Fibroblast of mammary gland (primary cell): ENCODE measurements at regions not wholly inside any gene's neighbourhood (a gene's known extent, or its start where the extent isn't known, plus 50 kb on each side); places are given as distances from the start of the nearest gene placed in this dataset.

Experiments used
- DNase-seq: peaks from one replicate; pipeline ENCODE4 v3.0.0-alpha.2; 2010; ENCODE audit warnings: low read depth
- H3K4me3 ChIP-seq: 2 replicates; pipeline ENCODE4 v1.5.1; 2011; ENCODE audit warnings: low read depth, mild to moderate bottlenecking, low read length, moderate library complexity; ENCODE audit not compliant: control insufficient read depth
- TF ChIP-seq, protein P1 (sequence below): conservative IDR thresholded peaks from 2 replicates; pipeline ENCODE4 v1.5.1; 2011; ENCODE audit warnings: low read depth, low read length, inconsistent platforms; ENCODE audit not compliant: control insufficient read depth, insufficient read depth

DNA sequence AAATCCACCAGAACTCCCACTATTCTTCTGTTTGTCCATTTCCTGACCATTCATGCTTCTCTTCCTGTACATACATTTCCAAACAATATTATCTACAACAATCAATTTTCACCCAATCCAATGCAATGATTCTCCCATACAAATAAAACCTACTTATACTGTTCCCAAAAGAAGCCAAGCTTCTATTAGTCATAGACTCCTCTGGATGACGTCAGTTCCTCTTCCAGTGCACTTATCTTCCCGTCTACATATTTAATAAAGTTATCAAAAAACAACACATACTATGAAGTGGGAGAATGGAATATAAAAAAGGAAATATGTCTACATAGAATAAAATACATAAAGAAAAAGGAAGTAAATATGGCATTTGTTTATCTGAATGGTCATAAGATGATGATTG lies 165.4 kb downstream of the FOXG1 start:
- DNase-seq: no peak
- TF ChIP-seq, protein P1, sequence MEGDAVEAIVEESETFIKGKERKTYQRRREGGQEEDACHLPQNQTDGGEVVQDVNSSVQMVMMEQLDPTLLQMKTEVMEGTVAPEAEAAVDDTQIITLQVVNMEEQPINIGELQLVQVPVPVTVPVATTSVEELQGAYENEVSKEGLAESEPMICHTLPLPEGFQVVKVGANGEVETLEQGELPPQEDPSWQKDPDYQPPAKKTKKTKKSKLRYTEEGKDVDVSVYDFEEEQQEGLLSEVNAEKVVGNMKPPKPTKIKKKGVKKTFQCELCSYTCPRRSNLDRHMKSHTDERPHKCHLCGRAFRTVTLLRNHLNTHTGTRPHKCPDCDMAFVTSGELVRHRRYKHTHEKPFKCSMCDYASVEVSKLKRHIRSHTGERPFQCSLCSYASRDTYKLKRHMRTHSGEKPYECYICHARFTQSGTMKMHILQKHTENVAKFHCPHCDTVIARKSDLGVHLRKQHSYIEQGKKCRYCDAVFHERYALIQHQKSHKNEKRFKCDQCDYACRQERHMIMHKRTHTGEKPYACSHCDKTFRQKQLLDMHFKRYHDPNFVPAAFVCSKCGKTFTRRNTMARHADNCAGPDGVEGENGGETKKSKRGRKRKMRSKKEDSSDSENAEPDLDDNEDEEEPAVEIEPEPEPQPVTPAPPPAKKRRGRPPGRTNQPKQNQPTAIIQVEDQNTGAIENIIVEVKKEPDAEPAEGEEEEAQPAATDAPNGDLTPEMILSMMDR: no peak
- H3K4me3 ChIP-seq: no peak overlapping the region

DNA sequence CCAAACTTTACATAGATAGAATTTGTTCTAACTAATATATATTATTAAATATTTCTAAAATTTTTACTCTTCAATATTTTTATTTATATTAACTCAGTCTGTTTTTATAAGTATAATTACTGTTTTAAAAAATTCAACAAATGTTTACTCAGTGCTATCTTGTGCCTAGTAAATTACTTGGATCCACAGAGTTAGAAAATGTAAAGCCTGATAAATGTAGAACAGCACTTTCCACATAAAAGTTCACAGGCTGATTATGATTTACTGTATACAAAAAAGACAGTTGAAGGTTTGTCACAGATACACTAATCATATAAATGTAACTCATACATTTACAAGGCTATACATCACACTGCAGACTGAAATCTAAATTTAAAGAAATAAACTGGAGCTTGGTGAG lies 170.0 kb downstream of the FOXG1 start:
- H3K4me3 ChIP-seq: no peak overlapping the region
- DNase-seq: no peak

DNA sequence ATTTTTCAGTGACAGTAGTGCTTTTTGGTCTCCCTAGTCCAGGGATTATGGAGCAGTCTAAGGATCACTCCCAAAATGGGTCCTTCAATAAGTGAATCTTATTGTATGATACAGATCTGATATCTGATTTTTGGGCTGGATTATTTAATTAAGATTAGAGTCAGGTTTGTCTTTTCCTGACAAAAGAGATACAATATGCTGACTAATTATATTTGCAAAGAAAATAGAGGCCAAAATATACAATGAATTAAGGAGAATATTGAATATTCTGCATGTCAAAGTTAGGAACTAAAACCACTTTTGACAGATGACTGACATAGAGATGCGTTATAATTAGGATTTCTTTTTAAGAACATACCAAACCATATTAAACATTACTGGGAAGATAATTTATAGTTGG lies 175.2 kb downstream of the FOXG1 start:
- DNase-seq: no peak
- TF ChIP-seq, protein P1: no peak
- H3K4me3 ChIP-seq: no peak overlapping the region

More for the DNA sequence above, 170.0 kb downstream of the FOXG1 start:
- TF ChIP-seq, protein P1: no peak

DNA sequence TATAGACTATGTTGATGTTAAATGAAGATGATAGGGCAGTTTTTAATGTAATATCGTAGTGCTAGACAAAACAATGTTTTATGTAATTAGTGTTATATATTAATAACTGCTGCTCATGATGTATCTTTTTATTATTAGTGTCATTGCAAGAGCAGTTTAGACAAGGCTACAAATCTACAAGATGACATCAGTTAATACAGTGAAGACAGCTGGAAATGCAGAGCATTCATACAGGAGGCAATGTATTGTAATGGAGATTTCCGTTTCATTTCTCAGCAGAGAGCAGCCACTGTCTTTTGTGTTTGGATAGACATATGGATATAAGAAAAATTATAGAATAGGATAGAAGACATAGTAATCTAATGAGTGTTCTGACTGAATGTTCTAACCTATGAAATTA lies 178.0 kb downstream of the FOXG1 start:
- no peak overlapping the region for H3K4me3 ChIP-seq
- DNase-seq: no peak
- TF ChIP-seq, protein P1: no peak

DNA sequence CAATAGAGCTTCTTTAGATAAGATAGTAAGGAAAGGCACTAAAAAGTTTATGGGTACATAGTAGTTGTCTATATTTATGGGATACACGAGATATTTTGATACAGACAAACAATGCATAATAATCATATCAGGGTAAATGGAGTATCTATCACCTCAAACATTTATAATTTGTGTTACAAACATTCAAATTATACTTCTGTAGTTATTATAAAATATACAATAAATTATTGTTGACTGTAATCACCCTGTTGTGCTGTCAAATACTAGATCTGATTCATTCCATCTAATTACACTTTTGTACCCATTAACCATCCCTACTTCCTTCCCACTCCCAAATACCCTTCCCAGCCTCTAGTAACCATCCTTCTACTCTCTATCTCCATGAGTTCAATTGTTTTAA lies 179.7 kb downstream of the FOXG1 start:
- no peak for DNase-seq
- no peak overlapping the region for H3K4me3 ChIP-seq
- TF ChIP-seq, protein P1: no peak

DNA sequence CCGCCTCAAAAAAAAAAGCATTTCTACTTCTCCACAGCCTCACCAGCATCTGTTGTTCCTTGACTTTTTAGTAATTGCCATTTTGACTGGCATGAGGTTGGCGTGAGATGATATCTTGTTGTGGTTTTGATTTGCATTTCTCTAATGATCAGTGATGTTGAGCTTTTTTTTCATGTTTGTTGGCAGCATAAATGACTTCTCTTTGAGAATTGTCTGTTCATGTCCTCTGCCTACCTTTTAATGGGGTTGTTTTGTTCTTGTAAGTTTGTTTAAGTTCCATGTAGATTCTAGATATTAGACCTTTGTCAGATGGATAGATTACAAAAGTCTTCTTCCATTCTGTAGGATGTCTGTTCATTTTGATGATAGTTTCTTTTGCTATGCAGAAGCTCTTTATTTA lies 182.9 kb downstream of the FOXG1 start:
- H3K4me3 ChIP-seq: no peak overlapping the region
- TF ChIP-seq, protein P1: no peak
- no peak for DNase-seq

DNA sequence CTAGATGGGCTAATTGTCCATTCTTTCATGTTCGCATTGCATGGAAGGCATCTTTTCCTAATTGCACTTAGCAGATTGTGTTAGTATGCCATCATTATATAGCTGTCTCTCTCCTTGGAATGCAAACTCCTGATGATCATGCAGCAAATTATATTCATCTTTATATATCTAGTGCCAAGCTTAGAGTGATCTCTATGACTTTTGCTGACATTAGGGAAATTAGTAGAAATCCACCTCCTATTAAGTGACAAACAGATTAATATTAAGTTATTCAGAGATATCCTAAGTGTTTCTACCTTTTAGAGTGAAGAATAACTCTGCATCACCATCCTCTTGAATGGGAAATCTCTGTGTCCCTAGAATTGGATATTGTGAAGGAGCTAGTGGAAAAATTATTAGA lies 185.6 kb downstream of the FOXG1 start:
- no peak overlapping the region for H3K4me3 ChIP-seq

More for the DNA sequence above, 185.6 kb downstream of the FOXG1 start:
- TF ChIP-seq, protein P1: no peak
- DNase-seq: no peak
